Body of pancreas (tissue), 4 donors: ENCODE measurements at regions not wholly inside any gene's neighbourhood (a gene's known extent, or its start where the extent isn't known, plus 50 kb on each side); places are given as distances from the start of the nearest gene placed in this dataset.

Source experiments
- POLR2A ChIP-seq, 3 donors: fragments of 450-650 bp; IDR thresholded peaks; one replicate each; pipeline ENCODE4 v1.6.1; 2016; ENCODE audit warnings: antibody characterized with exemption in 3 of 3, mild to moderate bottlenecking in 2 of 3
- TF ChIP-seq, protein P1 (sequence below), 7 experiments: fragments of 450-650 bp in 4 of 7; fragments of 200-600 bp in 3 of 7; sonication (generic) in 3 of 7; IDR thresholded peaks; one replicate each; pipeline ENCODE4 v1.5.1; 2016 to 2019; ENCODE audit warnings: antibody characterized with exemption in 7 of 7

DNA sequence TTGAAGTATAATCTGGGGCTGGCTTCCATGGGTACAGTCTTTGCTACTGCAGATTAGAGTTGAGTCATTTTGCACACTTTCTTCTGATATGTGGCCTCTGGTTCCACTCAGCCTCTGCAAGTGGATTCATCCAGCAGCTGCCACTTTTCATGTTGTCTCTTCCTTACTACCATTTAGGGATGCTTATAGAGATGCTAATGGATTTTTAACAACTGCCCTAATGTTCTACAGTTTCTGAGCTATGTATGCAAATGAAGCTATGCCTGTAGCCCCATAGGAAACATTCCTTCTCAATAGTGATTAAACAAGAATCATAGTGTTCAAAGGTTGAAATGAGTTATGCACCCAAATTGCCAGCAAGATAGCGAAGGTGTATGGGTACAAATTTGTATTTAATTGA, 456.0 kb upstream of the ITGA1 start:
- TF ChIP-seq, protein P1, sequence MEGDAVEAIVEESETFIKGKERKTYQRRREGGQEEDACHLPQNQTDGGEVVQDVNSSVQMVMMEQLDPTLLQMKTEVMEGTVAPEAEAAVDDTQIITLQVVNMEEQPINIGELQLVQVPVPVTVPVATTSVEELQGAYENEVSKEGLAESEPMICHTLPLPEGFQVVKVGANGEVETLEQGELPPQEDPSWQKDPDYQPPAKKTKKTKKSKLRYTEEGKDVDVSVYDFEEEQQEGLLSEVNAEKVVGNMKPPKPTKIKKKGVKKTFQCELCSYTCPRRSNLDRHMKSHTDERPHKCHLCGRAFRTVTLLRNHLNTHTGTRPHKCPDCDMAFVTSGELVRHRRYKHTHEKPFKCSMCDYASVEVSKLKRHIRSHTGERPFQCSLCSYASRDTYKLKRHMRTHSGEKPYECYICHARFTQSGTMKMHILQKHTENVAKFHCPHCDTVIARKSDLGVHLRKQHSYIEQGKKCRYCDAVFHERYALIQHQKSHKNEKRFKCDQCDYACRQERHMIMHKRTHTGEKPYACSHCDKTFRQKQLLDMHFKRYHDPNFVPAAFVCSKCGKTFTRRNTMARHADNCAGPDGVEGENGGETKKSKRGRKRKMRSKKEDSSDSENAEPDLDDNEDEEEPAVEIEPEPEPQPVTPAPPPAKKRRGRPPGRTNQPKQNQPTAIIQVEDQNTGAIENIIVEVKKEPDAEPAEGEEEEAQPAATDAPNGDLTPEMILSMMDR (IDR thresholded peaks at IDR 0.05): no peak
- TF ChIP-seq POLR2A (IDR thresholded peaks at IDR 0.05): no peak
